HEK293 (cell line): ENCODE measurements at regions not wholly inside any gene's neighbourhood (a gene's known extent, or its start where the extent isn't known, plus 50 kb on each side); places are given as distances from the start of the nearest gene placed in this dataset.

Experiments
- CTCF ChIA-PET: fragments of 350-600 bp; formaldehyde crosslinking; extraction: SDS; loops from one replicate; lab custom pipeline; 2021; ENCODE audit warnings: antibody characterized with exemption; lab: Yijun Ruan, JAX
- POLR2A ChIA-PET: fragments of 300-600 bp; formaldehyde crosslinking; extraction: SDS; loops from one replicate; lab custom pipeline; 2020; ENCODE audit warnings: antibody characterized with exemption, inconsistent platforms; lab: Yijun Ruan, JAX
- H3K27ac ChIP-seq: fragments of 200-500 bp; sonication (Bioruptor generic); 2 replicates; pipeline ENCODE4 v1.5.1; 2014; ENCODE audit warnings: low read depth, low read length, control low read depth, inconsistent platforms; ENCODE audit errors: extremely low read depth
- H3K36me3 ChIP-seq, 2 experiments: fragments of 200-500 bp in 1 of 2; sonication (Bioruptor generic) in 1 of 2; 1 replicate in 1 of 2; 2 replicates in 1 of 2; pipeline ENCODE4 v1.5.1; 2014 to 2017; ENCODE audit warnings: inconsistent platforms in 2 of 2, low read length in 2 of 2; ENCODE audit not compliant: control insufficient read depth in 2 of 2, insufficient read depth in 1 of 2
- H3K4me1 ChIP-seq: fragments of 200-500 bp; sonication (Bioruptor generic); 2 replicates; pipeline ENCODE4 v1.5.1; 2014; ENCODE audit warnings: mild to moderate bottlenecking, low read length, inconsistent platforms; ENCODE audit not compliant: control insufficient read depth, insufficient read depth
- H3K4me3 ChIP-seq: 2 replicates; pipeline ENCODE4 v1.5.1; 2011; ENCODE audit warnings: low read depth, mild to moderate bottlenecking, control low read depth, low read length, moderate library complexity
- H3K9me3 ChIP-seq: fragments of 200-500 bp; sonication (Bioruptor generic); 2 replicates; pipeline ENCODE4 v1.5.1; 2014; ENCODE audit warnings: low read depth, low read length, inconsistent platforms; ENCODE audit not compliant: control insufficient read depth, insufficient read depth
- ATF2 ChIP-seq: fragments of 450-650 bp; formaldehyde crosslinking; IDR thresholded peaks from 2 replicates; pipeline ENCODE4 v1.5.1; 2016; ENCODE audit warnings: missing biosample characterization, missing genetic modification characterization, low read depth
- GLI2 ChIP-seq: fragments of 450-650 bp; formaldehyde crosslinking; IDR thresholded peaks from 2 replicates; pipeline ENCODE4; 2017; ENCODE audit warnings: missing biosample characterization, missing genetic modification characterization, low read depth, borderline replicate concordance
- KLF10 ChIP-seq: fragments of 450-650 bp; IDR thresholded peaks from 2 replicates; pipeline ENCODE4 v1.5.1; 2018; ENCODE audit warnings: missing biosample characterization, mild to moderate bottlenecking, missing genetic modification characterization
- KLF17 ChIP-seq: fragments of 450-650 bp; formaldehyde crosslinking; IDR thresholded peaks from 2 replicates; pipeline ENCODE4 v1.5.1; 2016; ENCODE audit warnings: missing biosample characterization, missing genetic modification characterization
- SALL2 ChIP-seq: fragments of 450-650 bp; formaldehyde crosslinking; IDR thresholded peaks from 2 replicates; pipeline ENCODE4 v1.5.0; 2017; ENCODE audit warnings: missing biosample characterization, mild to moderate bottlenecking, missing genetic modification characterization, borderline replicate concordance
- SP2 ChIP-seq: fragments of 450-650 bp; formaldehyde crosslinking; IDR thresholded peaks from 2 replicates; pipeline ENCODE4 v1.5.1; 2016; ENCODE audit warnings: missing biosample characterization, missing genetic modification characterization
- TRIM28 ChIP-seq: IDR thresholded peaks from 2 replicates; pipeline ENCODE4 v1.6.1; 2011; ENCODE audit warnings: low read length, control low read depth, borderline replicate concordance
- TSHZ1 ChIP-seq: fragments of 450-650 bp; formaldehyde crosslinking; IDR thresholded peaks from 2 replicates; pipeline ENCODE4 v1.5.1; 2016; ENCODE audit warnings: missing biosample characterization, missing genetic modification characterization, borderline replicate concordance
- ZBTB26 ChIP-seq: fragments of 450-650 bp; formaldehyde crosslinking; optimal IDR thresholded peaks from 2 replicates; pipeline ENCODE3; 2016; ENCODE audit warnings: missing biosample characterization, mild to moderate bottlenecking, missing genetic modification characterization
- ZNF174 ChIP-seq: fragments of 450-650 bp; formaldehyde crosslinking; IDR thresholded peaks from 2 replicates; pipeline ENCODE4 v1.5.0; 2017; ENCODE audit warnings: missing biosample characterization, mild to moderate bottlenecking, missing genetic modification characterization
- ZNF2 ChIP-seq: fragments of 450-650 bp; formaldehyde crosslinking; IDR thresholded peaks from 2 replicates; pipeline ENCODE4 v1.5.1; 2016; ENCODE audit warnings: missing biosample characterization, missing genetic modification characterization
- ZNF274 ChIP-seq, 2 experiments: fragments of 200-500 bp in 1 of 2; fragments of 450-650 bp in 1 of 2; sonication (Bioruptor generic) in 1 of 2; formaldehyde crosslinking in 1 of 2; IDR thresholded peaks; 2 replicates each; pipeline versions ENCODE4 v1.5.1 to v1.6.1; 2014 to 2016; ENCODE audit warnings: borderline replicate concordance in 1 of 2, inconsistent platforms in 1 of 2, low read length in 1 of 2, missing biosample characterization in 1 of 2, missing genetic modification characterization in 1 of 2
- ZNF366 ChIP-seq: fragments of 450-650 bp; formaldehyde crosslinking; conservative IDR thresholded peaks from 2 replicates; pipeline ENCODE4 v1.5.1; 2016; ENCODE audit warnings: missing biosample characterization, missing genetic modification characterization
- ZNF37A ChIP-seq: fragments of 450-650 bp; IDR thresholded peaks from 2 replicates; pipeline ENCODE4 v1.5.1; 2018; ENCODE audit warnings: missing biosample characterization, missing genetic modification characterization
- ZNF398 ChIP-seq: fragments of 450-650 bp; formaldehyde crosslinking; IDR thresholded peaks from 2 replicates; pipeline ENCODE4 v1.5.1; 2017; ENCODE audit warnings: missing biosample characterization, missing genetic modification characterization
- ZNF513 ChIP-seq: fragments of 450-650 bp; IDR thresholded peaks from 2 replicates; pipeline ENCODE4 v1.5.1; 2018; ENCODE audit warnings: missing biosample characterization, missing genetic modification characterization
- ZNF561 ChIP-seq: fragments of 450-650 bp; IDR thresholded peaks from 2 replicates; pipeline ENCODE4 v1.5.1; 2018; ENCODE audit warnings: missing biosample characterization, missing genetic modification characterization, borderline replicate concordance
- ZNF626 ChIP-seq: fragments of 450-650 bp; sonication (Bioruptor Pico); formaldehyde crosslinking; IDR thresholded peaks from 2 replicates; pipeline ENCODE4 v1.5.1; 2018; ENCODE audit warnings: missing biosample characterization, missing genetic modification characterization, inconsistent platforms
- ZNF629 ChIP-seq: fragments of 450-650 bp; formaldehyde crosslinking; IDR thresholded peaks from 2 replicates; pipeline ENCODE4 v1.5.1; 2017; ENCODE audit warnings: missing biosample characterization, missing genetic modification characterization
- ZNF843 ChIP-seq: fragments of 450-650 bp; formaldehyde crosslinking; IDR thresholded peaks from 2 replicates; pipeline ENCODE4 v1.5.1; 2016; ENCODE audit warnings: missing biosample characterization, missing genetic modification characterization

- POLR2A ChIA-PET, result no interaction called here
- Histone ChIP-seq H3K9me3 (no peaks in the 10 kb centered on the region), H3K27ac (no peak overlapping the region), H3K4me3 (no peak overlapping the region), H3K4me1 (no peaks in the 10 kb centered on the region), H3K36me3 (no peaks in the 10 kb centered on the region)
- TF ChIP-seq ZNF366 (tag by site-specific recombination) (peak; percentile 60), SALL2 (tag by site-specific recombination) (no peak)
- CTCF ChIA-PET, result interaction anchor here (0.6 kb wide), 1 partner anchor 999 kb away, joined by 6 read pairs; no protein-coding TSS in a partner anchor
Measured at GRCh38 chr1:79437540-79437939, 431.0 kb upstream of the ADGRL4 start.

- H3K4me3 ChIP-seq, result no peak overlapping the region
- TF ChIP-seq ZNF629 (tag by site-specific recombination), result 0 out of 2 replicates have a peak, but pooled peaks have one; percentile 16
- no peak for TF ChIP-seq GLI2 (tag by site-specific recombination)
- 0 out of 2 replicates have a peak, but pooled peaks have one; percentile 14 for TF ChIP-seq TRIM28
- TF ChIP-seq ZNF174 (tag by site-specific recombination), result no peak
- no peak for TF ChIP-seq ZBTB26 (tag by site-specific recombination)
- no peak for TF ChIP-seq ZNF513
- TF ChIP-seq KLF17 (tag by site-specific recombination), result no peak
- TF ChIP-seq ATF2, result peak; percentile 36; the same call in 1 of the 2 replicates
- TF ChIP-seq ZNF2 (tag by site-specific recombination), result no peak
- no peaks in the 10 kb centered on the region for H3K4me1 ChIP-seq
- H3K36me3 ChIP-seq, result no peaks in the 10 kb centered on the region
- ChIA-PET CTCF (no interaction called here), POLR2A (no interaction called here)
- no peaks in the 10 kb centered on the region for H3K9me3 ChIP-seq
- H3K27ac ChIP-seq, result no peak overlapping the region
Measured at GRCh38 chr1:79431340-79431739, 424.8 kb upstream of the ADGRL4 start.

GRCh38 chr1:79430437-79430836 is 423.9 kb upstream of the ADGRL4 start:
- H3K27ac ChIP-seq, result no peak overlapping the region
- no peaks in the 10 kb centered on the region for H3K36me3 ChIP-seq
- TF ChIP-seq ZNF561 (tag by site-specific recombination) (no peak), ZNF843 (tag by site-specific recombination) (no peak), ZNF37A (tag by site-specific recombination) (no peak), ZNF398 (tag by site-specific recombination) (no peak), KLF10 (tag by site-specific recombination) (no peak), ZNF626 (tag by site-specific recombination) (no peak), ZNF274 (IDR thresholded peaks at IDR 0.05; ENCODE audit: low read length) (no peak), ZNF274 (tag by site-specific recombination; IDR thresholded peaks at IDR 0.05; ENCODE audit: borderline replicate concordance) (no peak), TSHZ1 (tag by site-specific recombination) (no peak), SP2 (tag by site-specific recombination) (no peak)
- TF ChIP-seq, all 188 proteins: peak for 0
- Histone ChIP-seq H3K4me1 (no peaks in the 10 kb centered on the region), H3K4me3 (no peak overlapping the region), H3K9me3 (no peaks in the 10 kb centered on the region)
- ChIA-PET CTCF (interaction anchor here (0.6 kb wide), 1 partner anchor 31 kb away, joined by 3 read pairs; no protein-coding TSS in a partner anchor), POLR2A (no interaction called here)
